Mammary epithelial cell (primary cell): ENCODE measurements at regions not wholly inside any gene's neighbourhood (a gene's known extent, or its start where the extent isn't known, plus 50 kb on each side); places are given as distances from the start of the nearest gene placed in this dataset.

Source experiments
- CTCF ChIP-seq, 2 donors: IDR thresholded peaks in 1 of 2; conservative IDR thresholded peaks in 1 of 2; 2 replicates each; pipeline ENCODE4 v1.5.1; 2011 to 2012; ENCODE audit warnings: inconsistent platforms in 2 of 2, low read length in 2 of 2, mild to moderate bottlenecking in 2 of 2, control low read depth in 1 of 2, low read depth in 1 of 2; ENCODE audit not compliant: insufficient read depth in 1 of 2; ENCODE audit errors: extremely low read depth in 1 of 2
- EZH2 ChIP-seq: IDR thresholded peaks from 2 replicates; pipeline ENCODE4 v1.6.1; 2012; ENCODE audit warnings: low read length, inconsistent platforms, borderline replicate concordance

GRCh38 chr9:82281066-82281465, 292.5 kb downstream of the SPATA31D1 start:
- TF ChIP-seq CTCF (conservative IDR thresholded peaks at IDR 0.05 in 1 of 2, IDR thresholded peaks at IDR 0.05 in 1 of 2; ENCODE audit: extremely low read depth in 1 of 2, insufficient read depth in 1 of 2, low read depth in 1 of 2, low read length in 2 of 2) (no peak), EZH2 (no peak)
